GM18951 (cell line): ENCODE measurements at regions not wholly inside any gene's neighbourhood (a gene's known extent, or its start where the extent isn't known, plus 50 kb on each side); places are given as distances from the start of the nearest gene placed in this dataset.

ENCODE experiments used
- POLR2A ChIP-seq: IDR thresholded peaks from 4 replicates; pipeline ENCODE4 v1.6.1; 2011; ENCODE audit warnings: mild to moderate bottlenecking; ENCODE audit not compliant: insufficient read length, insufficient read depth; ENCODE audit errors: extremely low read depth
- in situ Hi-C: fragments of 300-500 bp; cut with MboI; formaldehyde crosslinking; loops from one replicate; pipeline ENCODE4 v1.12.0; 2022; ENCODE audit warnings: low sequenced_read_pairs, mixed read lengths, inconsistent platforms; ENCODE audit not compliant: unreplicated experiment

DNA sequence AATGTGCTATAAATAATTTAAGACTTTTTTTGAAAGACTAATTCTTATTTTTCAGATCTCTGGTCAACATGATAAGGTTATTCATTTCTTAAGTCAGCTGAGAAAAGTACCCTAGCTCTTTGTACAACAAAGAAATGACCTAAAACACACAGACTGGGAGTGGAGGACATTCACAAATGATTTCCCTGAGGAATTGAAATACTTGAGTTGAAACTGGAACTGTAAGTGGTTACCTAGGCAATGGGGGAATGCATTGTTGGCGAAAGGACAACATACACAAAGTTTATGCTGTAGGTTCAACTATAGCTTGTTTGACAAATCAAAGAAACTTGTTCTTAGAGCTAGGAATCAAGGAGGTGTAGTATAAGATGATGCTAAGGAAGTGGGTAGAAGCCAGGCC, 915.5 kb downstream of the FAT4 start:
- TF ChIP-seq POLR2A: no peak
- in situ Hi-C loops: no loop called here

DNA sequence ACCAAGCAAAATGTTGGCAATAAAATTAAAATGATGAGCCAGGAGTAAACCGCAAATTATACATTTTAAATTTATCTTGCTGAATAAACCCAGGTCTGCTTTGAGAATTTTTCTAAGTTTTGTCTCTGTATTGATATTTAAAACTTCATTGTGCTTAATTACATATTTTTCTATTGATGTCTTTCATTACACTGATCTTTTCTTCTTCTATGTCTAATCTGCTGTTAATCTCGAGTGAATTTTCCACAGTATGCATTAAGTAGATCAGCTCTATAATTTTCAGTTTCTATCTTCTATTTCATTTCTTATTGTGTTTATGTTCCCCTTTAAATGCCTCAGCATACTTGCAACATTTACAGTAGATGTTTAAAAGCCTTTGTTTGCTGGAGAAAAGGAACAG, 918.7 kb downstream of the FAT4 start:
- in situ Hi-C loops: no loop called here
- TF ChIP-seq POLR2A: no peak

GRCh38 chr4:126238013-126238412, 923.3 kb downstream of the FAT4 start:
- no peak for TF ChIP-seq POLR2A
- in situ Hi-C loops: no loop called here

GRCh38 chr4:126241634-126242033, 926.9 kb downstream of the FAT4 start:
- TF ChIP-seq POLR2A: no peak
- in situ Hi-C loops: no loop called here

DNA sequence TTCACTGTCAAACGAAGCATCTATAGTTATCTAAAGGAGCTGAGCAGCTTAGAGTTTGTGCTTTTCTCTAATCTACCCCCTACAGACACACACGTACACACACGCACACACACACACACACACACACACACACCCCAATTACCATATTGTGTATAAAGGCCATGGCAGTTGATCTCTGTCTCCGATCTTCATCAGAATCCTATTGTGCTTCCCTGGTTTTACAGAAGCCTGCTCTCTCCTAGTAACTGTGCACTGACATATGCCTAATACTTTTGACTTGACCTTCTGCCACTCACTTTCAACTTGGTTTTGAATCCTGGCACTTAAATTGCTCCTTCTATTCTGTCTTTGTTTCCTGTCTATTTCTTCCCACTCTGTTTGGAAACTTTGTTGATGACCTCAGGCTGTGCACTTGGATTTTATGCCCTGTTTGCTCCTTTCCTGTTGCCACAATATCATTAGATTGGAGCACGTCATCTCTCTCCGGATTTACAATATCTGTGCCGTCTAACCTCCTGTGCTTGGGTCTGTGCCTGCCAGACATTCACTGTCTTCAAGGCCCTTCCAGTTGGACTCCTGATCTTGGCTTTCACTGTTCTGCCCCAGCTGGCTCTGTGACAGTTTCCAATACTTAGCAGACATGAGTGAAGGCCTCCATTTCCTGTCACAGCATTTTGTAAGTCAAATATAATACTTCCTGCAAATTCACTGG, 928.1 kb downstream of the FAT4 start:
- in situ Hi-C loops: no loop called here
- TF ChIP-seq POLR2A: no peak

DNA sequence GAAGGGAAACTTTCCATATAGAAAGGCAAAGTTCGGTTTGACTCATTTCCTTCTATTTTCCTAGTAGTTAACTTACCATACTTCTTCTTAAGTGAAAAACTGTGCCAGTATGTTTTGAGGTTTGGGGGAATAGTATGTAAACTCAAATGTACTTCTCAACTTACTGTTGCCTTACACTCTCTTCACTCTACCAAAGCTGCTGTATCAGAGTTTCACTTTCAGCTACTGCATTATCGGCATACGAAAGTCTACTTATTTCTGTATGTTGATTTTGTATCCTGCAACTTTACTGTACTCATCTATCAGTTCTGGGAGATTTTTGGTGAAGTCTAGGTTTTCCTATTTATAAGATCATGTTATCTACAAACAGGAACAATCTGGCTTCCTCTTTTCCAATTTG, 932.7 kb downstream of the FAT4 start:
- no peak for TF ChIP-seq POLR2A
- in situ Hi-C loops: no loop called here

DNA sequence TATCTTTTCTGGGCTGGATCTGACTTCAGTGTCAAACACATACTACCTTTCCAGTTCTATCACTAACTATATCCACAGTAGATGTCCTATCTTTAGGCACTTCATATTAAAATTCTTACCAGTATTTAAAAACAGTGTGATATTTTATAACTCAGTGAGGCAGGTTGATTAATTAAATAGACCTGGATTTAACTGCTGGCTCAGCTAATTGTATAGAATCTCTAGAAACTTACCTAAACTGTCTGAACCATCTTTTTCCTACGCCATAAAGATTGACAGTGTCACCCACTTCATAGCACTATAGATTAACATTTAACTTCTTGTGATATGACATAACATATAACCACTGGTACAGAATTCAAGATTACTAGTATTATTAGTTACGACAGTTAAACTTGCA, 935.3 kb downstream of the FAT4 start:
- in situ Hi-C loops: no loop called here
- TF ChIP-seq POLR2A: no peak

DNA sequence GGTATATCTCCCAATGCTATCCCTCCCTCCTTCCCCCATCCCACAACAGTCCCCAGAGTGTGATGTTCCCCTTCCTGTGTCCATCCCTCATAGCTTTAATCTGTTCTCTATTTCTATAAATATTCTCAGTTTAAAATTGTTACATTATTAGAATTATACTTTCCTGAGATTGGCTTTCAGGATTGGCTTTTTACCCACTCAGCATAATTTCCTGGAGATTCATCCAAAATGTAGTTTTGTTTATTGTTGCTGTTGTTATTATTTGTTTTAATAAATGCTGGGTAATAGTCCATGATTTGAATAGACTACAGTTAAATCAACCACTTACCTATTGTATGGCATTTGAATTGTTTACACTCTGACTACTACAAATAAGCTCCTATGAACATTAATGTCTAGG, 936.4 kb downstream of the FAT4 start:
- no peak for TF ChIP-seq POLR2A
- in situ Hi-C loops: no loop called here

DNA sequence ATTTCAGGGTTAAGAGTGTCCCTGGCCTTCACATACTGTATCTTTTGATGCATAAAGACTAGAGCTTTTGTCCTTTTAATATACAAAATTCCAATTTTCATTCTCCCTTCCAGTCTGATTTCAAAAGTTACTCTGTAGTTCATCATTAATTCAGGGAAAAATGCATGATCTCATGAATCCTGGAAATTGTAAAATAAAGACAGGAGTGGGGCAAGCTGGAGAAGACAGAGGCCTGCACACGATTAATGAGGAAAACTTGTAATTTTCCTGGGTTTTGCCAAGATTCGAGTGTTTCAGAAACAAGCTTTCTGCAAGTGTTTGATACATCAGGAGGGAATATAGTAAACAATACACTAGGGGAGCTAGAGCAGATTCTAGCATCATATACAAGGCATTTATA, 947.9 kb downstream of the FAT4 start:
- no peak for TF ChIP-seq POLR2A
- in situ Hi-C loops: no loop called here

GRCh38 chr4:126264839-126265238, 950.1 kb downstream of the FAT4 start:
- in situ Hi-C loops: no loop called here
- TF ChIP-seq POLR2A: no peak

DNA sequence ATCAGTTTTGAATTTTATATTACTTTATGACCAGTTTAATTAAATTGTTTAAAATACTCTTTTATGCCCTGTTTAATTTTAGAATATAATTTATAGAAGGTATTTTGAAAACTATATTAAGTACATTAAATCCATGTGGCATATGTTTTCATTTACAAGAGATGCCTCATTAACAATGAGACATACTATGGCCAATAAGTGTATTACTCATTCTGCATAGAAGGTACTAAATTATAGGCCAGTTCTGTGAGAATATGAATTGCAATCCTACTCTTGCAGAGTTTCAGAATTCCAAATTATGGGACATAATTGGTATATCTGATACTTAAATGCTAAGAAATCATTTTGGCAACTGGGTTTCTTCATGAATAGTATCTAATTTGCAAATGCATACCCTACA, 951.1 kb downstream of the FAT4 start:
- no peak for TF ChIP-seq POLR2A

DNA sequence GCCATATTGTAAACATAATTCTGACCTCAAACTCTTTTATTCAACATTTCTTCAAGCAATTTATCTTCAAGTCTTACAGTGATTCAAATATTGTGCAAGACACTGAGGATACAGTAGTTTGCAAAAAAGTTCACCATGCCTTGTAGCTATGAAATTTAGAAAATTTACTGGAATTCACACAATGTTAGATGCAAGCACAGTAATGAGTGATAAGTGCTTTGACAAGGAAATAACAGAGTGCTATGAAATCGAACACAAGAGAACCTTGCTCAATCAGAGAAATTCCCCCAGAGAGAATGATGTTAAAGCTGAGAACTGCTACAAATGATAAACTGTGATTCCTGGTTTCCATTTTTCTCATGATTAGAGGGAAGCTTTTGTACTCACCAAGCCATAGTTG, 952.9 kb downstream of the FAT4 start:
- no peak for TF ChIP-seq POLR2A
- in situ Hi-C loops: no loop called here

More for the DNA sequence above, 951.1 kb downstream of the FAT4 start:
- in situ Hi-C loops: no loop called here

DNA sequence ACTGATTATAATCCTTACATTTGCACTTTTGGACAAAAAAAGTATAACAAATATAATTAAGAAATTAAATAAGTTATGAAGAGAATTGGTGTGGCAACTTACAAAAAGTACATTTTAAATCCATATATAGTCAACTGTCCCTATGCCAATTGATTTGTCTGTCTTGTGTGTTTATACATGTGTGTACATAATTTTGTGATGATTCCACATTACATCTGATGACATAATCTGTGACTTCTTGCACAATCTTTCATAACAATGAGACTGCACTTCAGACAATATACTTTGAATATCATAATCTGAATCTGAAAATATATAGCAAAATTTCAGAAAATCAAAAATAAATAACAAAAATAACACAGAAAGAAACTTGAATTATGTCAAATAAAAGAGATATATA, 953.4 kb downstream of the FAT4 start:
- in situ Hi-C loops: no loop called here
- TF ChIP-seq POLR2A: no peak

DNA sequence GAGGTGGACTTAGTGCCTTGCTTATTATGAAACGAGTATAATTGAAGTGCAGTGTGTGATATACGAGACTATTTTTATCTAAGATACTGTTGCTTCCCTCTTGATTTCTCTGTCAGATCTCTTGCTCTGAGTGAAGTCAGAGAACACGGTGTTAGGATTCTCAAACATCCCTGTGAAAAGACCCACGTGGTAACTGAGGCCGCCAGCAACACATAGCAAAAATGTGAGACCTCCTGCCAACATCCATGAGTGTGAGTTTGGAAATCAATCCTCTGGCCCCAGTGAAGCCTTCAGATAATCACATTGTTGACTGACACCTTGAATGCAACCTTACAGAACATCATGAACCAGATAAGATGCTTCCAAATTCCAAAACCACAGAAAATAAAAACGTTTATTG, 954.4 kb downstream of the FAT4 start:
- in situ Hi-C loops: no loop called here
- TF ChIP-seq POLR2A: no peak

GRCh38 chr4:126271292-126271691, 956.5 kb downstream of the FAT4 start:
- no peak for TF ChIP-seq POLR2A
- in situ Hi-C loops: no loop called here
